Endothelial cell of umbilical vein (primary cell): ENCODE measurements at regions not wholly inside any gene's neighbourhood (a gene's known extent, or its start where the extent isn't known, plus 50 kb on each side); places are given as distances from the start of the nearest gene placed in this dataset.

Experiments used
- CTCF ChIP-seq, 2 donors: IDR thresholded peaks; 1 replicate in 1 of 2; 2 replicates in 1 of 2; pipeline ENCODE4 v1.5.1; 2011; ENCODE audit warnings: low read length in 2 of 2, mild to moderate bottlenecking in 2 of 2, moderate library complexity in 2 of 2, control low read depth in 1 of 2, inconsistent platforms in 1 of 2, low read depth in 1 of 2; ENCODE audit not compliant: insufficient read depth in 1 of 2; ENCODE audit errors: extremely low read depth in 1 of 2
- JUN ChIP-seq: IDR thresholded peaks from 2 replicates; pipeline ENCODE4 v1.6.1; 2011; ENCODE audit warnings: borderline replicate concordance, low read depth; ENCODE audit not compliant: insufficient read length, insufficient read depth
- POLR2A ChIP-seq: IDR thresholded peaks from 2 replicates; pipeline ENCODE4 v1.6.1; 2012; ENCODE audit warnings: low read depth, mild to moderate bottlenecking, control low read depth, low read length
- POLR2AphosphoS5 ChIP-seq: IDR thresholded peaks from 2 replicates; pipeline ENCODE4 v1.6.1; 2012; ENCODE audit warnings: low read depth, mild to moderate bottlenecking, control low read depth, low read length, moderate library complexity; ENCODE audit not compliant: insufficient read depth

- TF ChIP-seq CTCF (IDR thresholded peaks at IDR 0.05; ENCODE audit: extremely low read depth in 1 of 2, insufficient read depth in 1 of 2, low read depth in 1 of 2, low read length in 2 of 2) (no peak), JUN (no peak), POLR2A (no peak), POLR2AphosphoS5 (no peak)
Observed at GRCh38 chr9:86752733-86753132, 194.6 kb downstream of the GAS1 start.
